B cell (primary cell): ENCODE measurements at regions not wholly inside any gene's neighbourhood (a gene's known extent, or its start where the extent isn't known, plus 50 kb on each side); places are given as distances from the start of the nearest gene placed in this dataset.
"Not testable (repeated sequence)": the region's sequence is repeated elsewhere in the genome, so short reads cannot be mapped to it uniquely, and the experiment has no call there.

Experiments used
- ATAC-seq: fragments of 200-7000 bp; cut with Tn5 transposase; one replicate; pipeline ENCODE4 v1.10.0; 2021; ENCODE audit warnings: low read depth, mild to moderate bottlenecking, moderate number of reproducible peaks, moderate library complexity
- CTCF ChIA-PET: fragments of 350-600 bp; sonication (Branson Sonifier 250); formaldehyde crosslinking; loops from one replicate; lab custom pipeline; 2021; ENCODE audit warnings: antibody characterized with exemption, inconsistent platforms; lab: Charles Lee
- POLR2A ChIA-PET: fragments of 350-600 bp; sonication (Branson Sonifier 250); formaldehyde crosslinking; loops from one replicate; lab custom pipeline; 2021; ENCODE audit warnings: antibody characterized with exemption; lab: Charles Lee
- DNase-seq: peaks from one replicate; pipeline ENCODE4 v3.0.0; 2013
- H2AFZ ChIP-seq: 2 replicates; pipeline ENCODE4 v1.6.1; 2012; ENCODE audit warnings: mild to moderate bottlenecking, low read depth, low read length; ENCODE audit not compliant: insufficient read depth, poor library complexity, severe bottlenecking
- H3K27ac ChIP-seq, 2 donors: 1 replicate in 1 of 2; 2 replicates in 1 of 2; pipeline ENCODE4 v1.5.1; 2012 to 2013; ENCODE audit warnings: low read length in 2 of 2, mild to moderate bottlenecking in 2 of 2, moderate library complexity in 1 of 2
- H3K27me3 ChIP-seq, 4 experiments: fragments of 200-600 bp in 1 of 4; sonication (generic) in 1 of 4; replicated peaks in 1 of 4; 1 replicate in 2 of 4; 2 replicates in 2 of 4; pipeline versions ENCODE4 v1.6.1 to v1.7.0; 2013 to 2016; ENCODE audit warnings: low read length in 3 of 4, mild to moderate bottlenecking in 2 of 4, mixed read lengths in 1 of 4, moderate library complexity in 1 of 4; ENCODE audit not compliant: insufficient read depth in 4 of 4, control insufficient read depth in 3 of 4; ENCODE audit errors: control extremely low read depth in 1 of 4
- H3K36me3 ChIP-seq, 2 experiments: replicated peaks in 1 of 2; 1 replicate in 1 of 2; 2 replicates in 1 of 2; pipeline versions ENCODE4 v1.6.1 to v1.7.1; 2013; ENCODE audit warnings: low read length in 1 of 2; ENCODE audit not compliant: insufficient read depth in 2 of 2, control insufficient read depth in 1 of 2; ENCODE audit errors: control extremely low read depth in 1 of 2, extremely low read depth in 1 of 2
- H3K4me1 ChIP-seq, 2 donors: fragments of 200-600 bp in 1 of 2; sonication (generic) in 1 of 2; 1 replicate in 1 of 2; 2 replicates in 1 of 2; pipeline versions ENCODE4 v1.5.1 to v1.6.1; 2013 to 2017; ENCODE audit warnings: low read length in 2 of 2; ENCODE audit not compliant: control insufficient read depth in 2 of 2, insufficient read depth in 2 of 2
- H3K4me2 ChIP-seq: replicated peaks from 2 replicates; pipeline ENCODE3; 2012; ENCODE audit warnings: mild to moderate bottlenecking, low read depth, low read length; ENCODE audit not compliant: poor library complexity, severe bottlenecking
- H3K4me3 ChIP-seq, 5 experiments: fragments of 200-600 bp in 1 of 5; sonication (generic) in 1 of 5; 1 replicate in 3 of 5; 2 replicates in 2 of 5; pipeline versions ENCODE4 v1.5.1 to v1.7.0; 2011 to 2016; ENCODE audit warnings: low read length in 4 of 5, mild to moderate bottlenecking in 4 of 5, low read depth in 2 of 5, control low read depth in 1 of 5, moderate library complexity in 1 of 5; ENCODE audit not compliant: insufficient read depth in 1 of 5; ENCODE audit errors: control extremely low read depth in 1 of 5, extremely low read depth in 1 of 5
- H3K79me2 ChIP-seq: fragments of 200-600 bp; sonication (generic); one replicate; pipeline ENCODE4 v1.6.0; 2016; ENCODE audit warnings: low read length; ENCODE audit not compliant: control insufficient read depth, insufficient read depth
- H3K9ac ChIP-seq: fragments of 200-600 bp; sonication (generic); 2 replicates; pipeline ENCODE4 v1.6.1; 2017; ENCODE audit warnings: mild to moderate bottlenecking, low read length, moderate library complexity
- H3K9me3 ChIP-seq, 3 donors: one replicate each; pipeline versions ENCODE4 v1.6.1 to v1.7.1; 2013; ENCODE audit warnings: low read length in 2 of 3; ENCODE audit not compliant: control insufficient read depth in 2 of 3, insufficient read depth in 1 of 3; ENCODE audit errors: control extremely low read depth in 1 of 3
- H4K20me1 ChIP-seq: 2 replicates; pipeline ENCODE4 v1.6.0; 2012; ENCODE audit warnings: mild to moderate bottlenecking, low read length; ENCODE audit not compliant: insufficient read depth, control insufficient read depth, poor library complexity, severe bottlenecking
- H3K27ac Mint-ChIP-seq: one replicate; pipeline ENCODE4 v1.8.0; 2021; ENCODE audit warnings: mixed read lengths
- H3K27me3 Mint-ChIP-seq: one replicate; pipeline ENCODE4 v1.8.0; 2021; ENCODE audit warnings: mixed read lengths
- H3K4me1 Mint-ChIP-seq: one replicate; pipeline ENCODE4 v1.8.0; 2021; ENCODE audit warnings: mixed read lengths
- H3K4me3 Mint-ChIP-seq: one replicate; pipeline ENCODE4 v1.8.0; 2021; ENCODE audit warnings: mixed read lengths
- H3K9me3 Mint-ChIP-seq: one replicate; pipeline ENCODE4 v1.8.0; 2022; ENCODE audit warnings: mixed read lengths; ENCODE audit not compliant: insufficient read depth
- CTCF ChIP-seq: fragments of 200-600 bp; IDR thresholded peaks from one replicate; pipeline ENCODE4 v1.8.0; 2022; ENCODE audit warnings: antibody characterized with exemption, mild to moderate bottlenecking
- EZH2 ChIP-seq: IDR thresholded peaks from 2 replicates; pipeline ENCODE4 v1.6.1; 2012; ENCODE audit warnings: borderline replicate concordance, low read depth, mild to moderate bottlenecking, moderate library complexity, low read length; ENCODE audit not compliant: insufficient read depth, poor library complexity, severe bottlenecking
- WGBS: methylation state at CpG from one replicate; pipeline ENCODE4 v1.1.5; 2013; ENCODE audit warnings: missing lambda C conversion rate; ENCODE audit not compliant: insufficient coverage; 5-methylcytosine and 5-hydroxymethylcytosine counted together
- intact Hi-C: fragments of 100-400 bp; cut with micrococcal nuclease; formaldehyde crosslinking; loops from one replicate; pipeline ENCODE4 v1.10.0; 2022

- H3K27ac ChIP-seq: no peak overlapping the region
- no peak overlapping the region for H2AFZ ChIP-seq
- Mint-ChIP-seq H3K27ac (no peak overlapping the region), H3K9me3 (peaks cover 8% of the 10 kb centered on the region), H3K27me3 (peaks cover 15% of the 10 kb centered on the region), H3K4me1 (no peaks in the 10 kb centered on the region), H3K4me3 (no peak overlapping the region)
- CTCF ChIA-PET: no interaction called here
- H3K9ac ChIP-seq: no peak overlapping the region
- ATAC-seq (no peak), DNase-seq (no peak)
- POLR2A ChIA-PET: no interaction called here
- intact Hi-C loops: no loop called here
- H3K36me3 ChIP-seq: no peaks in the 10 kb centered on the region
- no peak for TF ChIP-seq EZH2
- TF ChIP-seq CTCF: no peak
- no peak overlapping the region for H3K4me2 ChIP-seq
- peaks cover 0 to 2% (median 0%) of the 10 kb centered on the region in 3 donors for H3K9me3 ChIP-seq
- no peaks in the 10 kb centered on the region for H3K4me1 ChIP-seq
- H3K4me3 ChIP-seq: no peak overlapping the region
- WGBS: 82% methylated on average over 3 of the region's 3 CpGs
- no peaks in the 10 kb centered on the region for H3K79me2 ChIP-seq
- peaks cover 0 to 2% (median 0%) of the 10 kb centered on the region in 4 experiments for H3K27me3 ChIP-seq
- no peaks in the 10 kb centered on the region for H4K20me1 ChIP-seq
Measured at GRCh38 chr4:18166925-18167324, 145.4 kb upstream of the LCORL start.

- H3K27ac Mint-ChIP-seq: no peak overlapping the region
- Histone ChIP-seq H3K9me3 (peaks cover 0 to 2% (median 2%) of the 10 kb centered on the region in 3 donors), H3K4me1 (no peaks in the 10 kb centered on the region), H3K27me3 (no peaks in the 10 kb centered on the region), H3K79me2 (no peaks in the 10 kb centered on the region), H2AFZ (no peak overlapping the region), H3K9ac (no peak overlapping the region), H3K4me3 (no peak overlapping the region), H3K36me3 (no peaks in the 10 kb centered on the region), H3K27ac (no peak overlapping the region), H3K4me2 (no peak overlapping the region), H4K20me1 (no peaks in the 10 kb centered on the region)
- H3K27me3 Mint-ChIP-seq: peaks cover 12% of the 10 kb centered on the region
- intact Hi-C loops: no loop called here
- H3K9me3 Mint-ChIP-seq: peaks cover 8% of the 10 kb centered on the region
- no peak for TF ChIP-seq CTCF
- TF ChIP-seq EZH2: no peak
- ChIA-PET POLR2A (no interaction called here), CTCF (no interaction called here)
- ATAC-seq: no peak
- no peak for DNase-seq
- no peaks in the 10 kb centered on the region for H3K4me1 Mint-ChIP-seq
- H3K4me3 Mint-ChIP-seq: no peak overlapping the region
- no CpG with 5 or more reads among the region's 1 CpG for WGBS
Measured at GRCh38 chr4:18162453-18162852, 140.9 kb upstream of the LCORL start.

GRCh38 chr4:18159117-18159912 is 137.8 kb upstream of the LCORL start:
- H3K36me3 ChIP-seq, CTCF ChIA-PET, H3K27ac Mint-ChIP-seq, H3K79me2 ChIP-seq, POLR2A ChIA-PET, H3K9ac ChIP-seq, H3K4me3 Mint-ChIP-seq, intact Hi-C loops, H3K27me3 Mint-ChIP-seq, H2AFZ ChIP-seq, H3K4me1 ChIP-seq, H3K4me3 ChIP-seq, ATAC-seq, DNase-seq, H3K4me1 Mint-ChIP-seq, H3K4me2 ChIP-seq, H3K27ac ChIP-seq, H3K27me3 ChIP-seq, H3K9me3 ChIP-seq, H3K9me3 Mint-ChIP-seq, H4K20me1 ChIP-seq: not testable (repeated sequence)
- WGBS: 97% methylated on average over 49 of the region's 51 CpGs
